Lung (tissue), 11 donors: ENCODE measurements at regions not wholly inside any gene's neighbourhood (a gene's known extent, or its start where the extent isn't known, plus 50 kb on each side); places are given as distances from the start of the nearest gene placed in this dataset.
A peak's percentile ranks its signal among the peaks of the same experiment; 100 is the strongest.

Experiments used
- ATAC-seq: fragments of 200-7000 bp; cut with Tn5 transposase; one replicate; pipeline ENCODE4 v1.9.1; 2020; ENCODE audit warnings: moderate number of reproducible peaks; ENCODE audit not compliant: insufficient read depth, low FRiP score
- DNase-seq, 3 donors: peaks; one replicate each; pipeline ENCODE4 v3.0.0-alpha.2; 2013 to 2017
- H3K27ac ChIP-seq, 2 donors: one replicate each; pipeline ENCODE4 v1.5.1; 2013; ENCODE audit warnings: mild to moderate bottlenecking in 2 of 2, moderate library complexity in 2 of 2, control low read depth in 1 of 2, inconsistent platforms in 1 of 2, low read depth in 1 of 2, low read length in 1 of 2
- H3K27me3 ChIP-seq, 3 donors: one replicate each; pipeline ENCODE4 v1.5.1; 2013; ENCODE audit warnings: low read length in 2 of 3; ENCODE audit not compliant: control insufficient read depth in 3 of 3, insufficient read depth in 3 of 3
- H3K36me3 ChIP-seq, 4 donors: one replicate each; pipeline ENCODE4 v1.5.1; 2013; ENCODE audit warnings: low read length in 4 of 4, mild to moderate bottlenecking in 1 of 4, moderate library complexity in 1 of 4; ENCODE audit not compliant: control insufficient read depth in 4 of 4, insufficient read depth in 4 of 4
- H3K4me1 ChIP-seq, 5 donors: one replicate each; pipeline ENCODE4 v1.5.1; 2013; ENCODE audit warnings: low read length in 5 of 5, mild to moderate bottlenecking in 2 of 5, moderate library complexity in 1 of 5; ENCODE audit not compliant: control insufficient read depth in 5 of 5, insufficient read depth in 5 of 5
- H3K4me3 ChIP-seq: one replicate; pipeline ENCODE4 v1.5.1; 2013; ENCODE audit warnings: mild to moderate bottlenecking, control low read depth, moderate library complexity
- H3K9ac ChIP-seq, 2 donors: one replicate each; pipeline ENCODE4 v1.5.1; 2013; ENCODE audit warnings: low read length in 2 of 2, control low read depth in 1 of 2; ENCODE audit not compliant: insufficient read depth in 1 of 2
- H3K9me3 ChIP-seq, 4 donors: one replicate each; pipeline ENCODE4 v1.5.1; 2013; ENCODE audit warnings: low read length in 3 of 4, mild to moderate bottlenecking in 1 of 4, moderate library complexity in 1 of 4; ENCODE audit not compliant: control insufficient read depth in 4 of 4, insufficient read depth in 3 of 4
- WGBS, 2 donors: extraction: QIAGEN DNeasy Blood & Tissue Kit; methylation state at CpG; one replicate each; pipeline ENCODE4 v1.1.7; 2013; 5-methylcytosine and 5-hydroxymethylcytosine counted together
- TF ChIP-seq, protein P1 (sequence below): IDR thresholded peaks from 2 replicates; pipeline ENCODE4 v1.5.1; 2012; ENCODE audit warnings: mild to moderate bottlenecking; ENCODE audit errors: control extremely low read depth, extremely low read depth
- donor health status: control.
- donor health status: control.
- donor health status: Bipolar disorder and iron deficiency.
- donor health status: healthy.
- donor health status: DM: yes; HTN: yes; CAD: no.

DNA sequence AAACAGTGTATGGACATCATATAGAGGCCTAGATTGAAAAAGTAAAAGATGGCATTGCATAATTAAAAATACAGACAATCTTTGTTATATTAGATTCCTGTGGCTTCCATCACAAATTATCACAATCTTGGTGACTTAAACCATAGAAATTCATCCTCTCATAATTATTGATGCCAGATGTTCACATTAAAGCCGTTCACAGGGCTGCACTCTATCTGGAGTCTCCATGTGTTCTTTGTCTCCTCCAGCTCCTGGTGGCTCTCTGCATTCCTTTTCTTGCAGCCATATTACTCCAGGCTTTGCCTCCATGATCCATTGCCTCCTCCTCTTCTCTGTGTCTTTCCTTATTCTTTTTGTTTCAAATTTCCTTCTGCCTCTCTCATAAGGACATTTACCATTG, 875.7 kb upstream of the USP15 start:
- TF ChIP-seq, protein P1, sequence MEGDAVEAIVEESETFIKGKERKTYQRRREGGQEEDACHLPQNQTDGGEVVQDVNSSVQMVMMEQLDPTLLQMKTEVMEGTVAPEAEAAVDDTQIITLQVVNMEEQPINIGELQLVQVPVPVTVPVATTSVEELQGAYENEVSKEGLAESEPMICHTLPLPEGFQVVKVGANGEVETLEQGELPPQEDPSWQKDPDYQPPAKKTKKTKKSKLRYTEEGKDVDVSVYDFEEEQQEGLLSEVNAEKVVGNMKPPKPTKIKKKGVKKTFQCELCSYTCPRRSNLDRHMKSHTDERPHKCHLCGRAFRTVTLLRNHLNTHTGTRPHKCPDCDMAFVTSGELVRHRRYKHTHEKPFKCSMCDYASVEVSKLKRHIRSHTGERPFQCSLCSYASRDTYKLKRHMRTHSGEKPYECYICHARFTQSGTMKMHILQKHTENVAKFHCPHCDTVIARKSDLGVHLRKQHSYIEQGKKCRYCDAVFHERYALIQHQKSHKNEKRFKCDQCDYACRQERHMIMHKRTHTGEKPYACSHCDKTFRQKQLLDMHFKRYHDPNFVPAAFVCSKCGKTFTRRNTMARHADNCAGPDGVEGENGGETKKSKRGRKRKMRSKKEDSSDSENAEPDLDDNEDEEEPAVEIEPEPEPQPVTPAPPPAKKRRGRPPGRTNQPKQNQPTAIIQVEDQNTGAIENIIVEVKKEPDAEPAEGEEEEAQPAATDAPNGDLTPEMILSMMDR = no peak
- Histone ChIP-seq H3K36me3 (no peaks in the 10 kb centered on the region), H3K27me3 (no peaks in the 10 kb centered on the region), H3K9me3 (peaks cover 0 to 5% (median 1%) of the 10 kb centered on the region in 4 donors), H3K4me3 (no peak overlapping the region), H3K9ac (no peak overlapping the region), H3K27ac (no peak overlapping the region), H3K4me1 (no peaks in the 10 kb centered on the region)
- DNase-seq = no peak
- no peak for ATAC-seq
- WGBS, 2 donors = 70 to 87% methylated on average over 1 of the region's 1 CpG

DNA sequence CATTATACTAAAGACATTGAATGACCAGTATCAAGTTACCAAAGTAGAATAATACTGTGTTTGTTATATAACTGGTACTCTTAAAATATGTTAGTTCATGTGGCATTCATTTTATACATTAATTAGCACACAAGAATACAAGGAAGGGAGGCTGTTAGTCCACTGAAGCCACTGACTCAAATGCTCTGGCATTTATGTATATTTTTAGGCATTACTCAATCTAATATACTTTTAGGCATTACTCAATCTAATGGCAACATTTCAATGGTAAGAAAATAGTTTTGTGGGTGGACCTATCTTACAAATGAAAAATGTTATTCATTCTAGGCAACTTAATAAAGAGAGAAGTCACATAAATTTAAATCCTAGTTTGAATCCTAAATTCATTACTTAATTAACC, 874.4 kb upstream of the USP15 start:
- Histone ChIP-seq H3K4me1 (no peaks in the 10 kb centered on the region), H3K27me3 (no peaks in the 10 kb centered on the region), H3K36me3 (no peaks in the 10 kb centered on the region), H3K9ac (no peak overlapping the region), H3K27ac (no peak overlapping the region), H3K4me3 (no peak overlapping the region), H3K9me3 (peaks cover 0 to 5% (median 1%) of the 10 kb centered on the region in 4 donors)
- TF ChIP-seq, protein P1 = no peak
- ATAC-seq (no peak), DNase-seq (no peak)

GRCh38 chr12:61397668-61398067, 862.5 kb upstream of the USP15 start:
- TF ChIP-seq, protein P1 = no peak

GRCh38 chr12:61412201-61412600, 848.0 kb upstream of the USP15 start:
- no peak for ATAC-seq
- TF ChIP-seq, protein P1 = no peak
- H3K27me3 ChIP-seq = no peaks in the 10 kb centered on the region
- no peaks in the 10 kb centered on the region for H3K36me3 ChIP-seq
- H3K9me3 ChIP-seq = no peaks in the 10 kb centered on the region
- H3K9ac ChIP-seq = no peak overlapping the region
- DNase-seq = peak in 2 of 3 donors; percentile 7 to 58
- H3K4me3 ChIP-seq = no peak overlapping the region
- no peaks in the 10 kb centered on the region for H3K4me1 ChIP-seq
- no peak overlapping the region for H3K27ac ChIP-seq
- 56 to 61% methylated on average over 2 of the region's 2 CpGs for WGBS, 2 donors

More at GRCh38 chr12:61397668-61398067, 862.5 kb upstream of the USP15 start:
- Histone ChIP-seq H3K9me3 (no peaks in the 10 kb centered on the region), H3K36me3 (no peaks in the 10 kb centered on the region), H3K4me1 (no peaks in the 10 kb centered on the region), H3K27me3 (no peaks in the 10 kb centered on the region), H3K27ac (no peak overlapping the region), H3K9ac (no peak overlapping the region), H3K4me3 (no peak overlapping the region)
- ATAC-seq (no peak), DNase-seq (no peak)
